NB4 (cell line): ENCODE measurements at regions not wholly inside any gene's neighbourhood (a gene's known extent, or its start where the extent isn't known, plus 50 kb on each side); places are given as distances from the start of the nearest gene placed in this dataset.

Experiments used
- DNase-seq: peaks from one replicate; pipeline ENCODE4 v3.0.0; 2010; ENCODE audit warnings: low read depth
- H3K4me3 ChIP-seq: one replicate; pipeline ENCODE4 v1.5.1; 2011; ENCODE audit warnings: mild to moderate bottlenecking, low read depth, low read length, moderate library complexity
- CTCF ChIP-seq: IDR thresholded peaks from one replicate; pipeline ENCODE4 v1.5.1; 2012; ENCODE audit warnings: low read depth, low read length
- MAX ChIP-seq: IDR thresholded peaks from 2 replicates; pipeline ENCODE4 v1.6.1; 2011; ENCODE audit warnings: low read depth, low read length
- MYC ChIP-seq: IDR thresholded peaks from 2 replicates; pipeline ENCODE4 v1.6.1; 2011; ENCODE audit warnings: low read depth, low read length
- POLR2A ChIP-seq: IDR thresholded peaks from 2 replicates; pipeline ENCODE4 v1.6.1; 2011; ENCODE audit warnings: mild to moderate bottlenecking; ENCODE audit not compliant: insufficient read length; ENCODE audit errors: extremely low read depth

- TF ChIP-seq MYC (no peak), MAX (no peak), CTCF (no peak), POLR2A (no peak)
- DNase-seq = no peak
Observed at GRCh38 chr10:10130686-10131085, 887.0 kb upstream of the CELF2 start.

GRCh38 chr10:10132009-10132408, 885.7 kb upstream of the CELF2 start:
- H3K4me3 ChIP-seq = no peak overlapping the region
- TF ChIP-seq POLR2A (no peak), CTCF (no peak), MAX (no peak), MYC (no peak)
- DNase-seq = no peak

More at GRCh38 chr10:10130686-10131085, 887.0 kb upstream of the CELF2 start:
- no peak overlapping the region for H3K4me3 ChIP-seq

GRCh38 chr10:10133281-10133680, 884.4 kb upstream of the CELF2 start:
- no peak overlapping the region for H3K4me3 ChIP-seq
- TF ChIP-seq POLR2A (no peak), CTCF (no peak), MAX (no peak), MYC (no peak)
- no peak for DNase-seq

- TF ChIP-seq CTCF (no peak), MAX (no peak), POLR2A (no peak), MYC (no peak)
- DNase-seq = no peak
- no peak overlapping the region for H3K4me3 ChIP-seq
Observed at GRCh38 chr10:10138685-10139084, 879.0 kb upstream of the CELF2 start.

GRCh38 chr10:10141782-10142382, 875.8 kb upstream of the CELF2 start:
- no peak overlapping the region for H3K4me3 ChIP-seq
- TF ChIP-seq CTCF = no peak
- no peak for TF ChIP-seq MAX
- no peak for TF ChIP-seq MYC
- TF ChIP-seq POLR2A = no peak
- no peak for DNase-seq
